Activated CD4-positive, alpha-beta T cell treated with anti-CD3 and anti-CD28 coated beads for 4 hours (primary cell): ENCODE measurements at regions not wholly inside any gene's neighbourhood (a gene's known extent, or its start where the extent isn't known, plus 50 kb on each side); places are given as distances from the start of the nearest gene placed in this dataset.
"Not testable (repeated sequence)": the region's sequence is repeated elsewhere in the genome, so short reads cannot be mapped to it uniquely, and the experiment has no call there.

Experiments used
- DNase-seq, 2 donors: peaks; one replicate each; pipeline ENCODE4 v3.0.0-alpha.2; 2020

- DNase-seq = no peak
These were observed 154.4 kb upstream of the STMND1 start for GRCh38 chr6:16947375-16948015.

GRCh38 chr6:16944596-16944995 is 157.3 kb upstream of the STMND1 start:
- DNase-seq = no peak

DNA sequence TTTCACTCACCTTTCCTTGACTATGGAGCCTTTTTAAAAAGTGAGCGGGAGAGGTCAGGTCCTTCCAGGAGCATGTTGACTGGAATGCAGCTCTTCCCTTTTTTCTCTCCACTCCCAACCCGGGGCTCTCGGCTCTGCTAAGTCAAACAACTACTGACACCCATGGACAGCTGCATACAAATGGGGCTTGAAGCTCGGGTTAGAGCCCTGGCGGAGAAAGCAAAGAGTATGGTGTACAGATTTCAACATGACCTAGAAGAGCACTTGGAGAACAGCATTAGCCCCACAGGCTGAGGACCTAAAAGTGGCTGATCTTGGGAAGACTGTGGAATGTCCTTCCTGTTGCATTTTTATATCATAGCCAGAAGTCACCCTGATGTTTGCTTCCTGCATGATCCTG is 162.0 kb upstream of the STMND1 start:
- no peak for DNase-seq

DNA sequence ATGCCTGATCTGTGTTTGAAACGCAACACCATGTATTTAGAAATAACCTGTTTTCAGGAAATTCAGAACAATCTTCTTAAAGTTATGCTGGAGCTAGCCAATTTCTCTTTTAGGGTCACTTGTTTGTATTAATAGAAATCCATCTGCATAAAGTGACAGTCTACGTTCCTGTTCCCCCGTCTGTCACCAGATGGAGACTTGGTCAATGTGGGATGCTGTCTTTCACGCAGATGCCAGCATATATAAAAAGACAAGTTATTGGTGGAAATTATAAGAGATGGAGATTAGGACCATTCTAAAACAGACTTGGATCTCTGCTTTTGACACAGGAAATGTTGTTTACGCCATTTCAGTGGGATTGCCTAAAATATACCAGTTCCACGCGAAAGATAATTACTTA is 162.5 kb upstream of the STMND1 start:
- no peak for DNase-seq

GRCh38 chr6:16936893-16937292 is 165.0 kb upstream of the STMND1 start:
- no peak for DNase-seq

GRCh38 chr6:16933961-16934360 is 167.9 kb upstream of the STMND1 start:
- no peak for DNase-seq

- DNase-seq = no peak
These were observed 168.3 kb upstream of the STMND1 start for GRCh38 chr6:16933532-16933931.

DNA sequence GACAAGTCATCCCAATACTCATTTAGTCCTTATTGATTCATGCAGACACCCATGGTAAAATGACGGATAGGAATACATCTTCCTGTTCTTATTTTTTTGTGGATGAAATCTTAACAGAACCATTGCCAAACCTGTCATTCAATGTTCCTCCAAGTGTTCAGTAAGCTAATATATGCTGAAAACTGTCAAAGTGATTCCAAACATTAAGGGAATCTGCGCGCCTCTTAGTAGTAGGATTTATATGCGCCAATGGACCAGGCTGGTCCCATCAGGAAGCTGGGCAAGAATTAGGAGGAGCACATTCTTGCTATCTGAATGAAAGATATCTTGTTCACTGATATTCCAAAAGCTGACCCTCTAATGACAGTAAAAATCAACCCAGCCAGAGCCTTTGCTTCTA is 168.9 kb upstream of the STMND1 start:
- DNase-seq = no peak

GRCh38 chr6:16931079-16931478 is 169.8 kb upstream of the ATXN1 start:
- DNase-seq = not testable (repeated sequence)

DNA sequence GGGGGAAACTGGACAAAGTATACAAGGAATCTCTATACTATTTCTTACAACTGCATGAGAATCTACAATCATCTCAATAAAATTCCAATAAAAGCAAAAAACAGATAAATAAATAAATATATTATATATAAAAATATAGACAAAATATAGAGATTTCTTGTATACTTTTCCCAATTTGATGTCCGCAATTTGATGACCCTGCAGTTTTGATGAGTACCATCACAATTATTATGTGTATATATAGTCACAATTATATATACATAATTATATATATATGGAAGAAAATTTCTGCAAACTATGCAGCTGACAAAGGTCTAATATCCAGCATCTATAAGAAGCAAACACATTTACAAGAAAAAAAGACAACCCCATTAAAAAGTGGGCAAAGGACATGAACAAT is 169.2 kb upstream of the ATXN1 start:
- DNase-seq = no peak

- no peak for DNase-seq
These were observed 168.5 kb upstream of the ATXN1 start for GRCh38 chr6:16929809-16930208.

- no peak for DNase-seq
These were observed 167.1 kb upstream of the ATXN1 start for GRCh38 chr6:16928387-16928786.

GRCh38 chr6:16927205-16927604 is 165.9 kb upstream of the ATXN1 start:
- DNase-seq = no peak

DNA sequence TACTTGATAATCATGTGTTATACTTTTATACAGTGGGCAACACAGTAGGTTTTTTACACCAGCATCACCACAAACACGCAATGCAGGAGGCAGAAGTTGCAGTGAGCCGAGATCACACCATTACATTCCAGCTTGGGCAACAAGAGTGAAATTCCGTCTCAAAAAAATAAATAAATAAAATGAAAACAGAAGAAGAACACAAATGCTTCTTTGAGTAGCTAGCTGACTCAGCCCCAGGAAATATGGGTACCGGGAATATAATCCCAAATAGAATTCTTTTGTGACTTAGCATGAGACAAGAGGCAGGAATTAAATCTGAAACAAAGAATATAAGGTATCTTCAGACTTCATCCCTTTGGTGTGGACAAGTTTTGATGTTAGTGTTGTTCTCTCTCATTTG is 164.2 kb upstream of the ATXN1 start:
- no peak for DNase-seq

DNA sequence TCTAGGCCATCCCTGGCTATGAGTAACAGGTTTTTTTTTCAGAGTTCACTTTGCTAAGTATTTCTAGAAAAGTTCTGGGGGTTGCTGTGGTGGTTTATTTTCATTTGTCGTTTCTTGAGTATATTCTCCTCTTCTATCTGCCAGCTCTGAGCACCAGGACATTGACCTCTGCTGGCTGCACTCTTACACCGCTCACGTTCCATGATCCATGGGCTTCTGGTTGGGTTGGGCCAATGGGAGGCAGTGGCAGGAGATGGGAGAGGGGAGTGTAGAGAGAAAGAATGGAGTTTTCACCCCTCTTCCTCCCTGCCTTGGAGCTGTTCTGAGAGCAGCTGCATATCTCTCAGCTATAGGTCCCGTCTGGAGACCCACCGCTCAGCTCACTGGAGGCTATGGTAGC is 161.0 kb upstream of the ATXN1 start:
- no peak for DNase-seq

DNA sequence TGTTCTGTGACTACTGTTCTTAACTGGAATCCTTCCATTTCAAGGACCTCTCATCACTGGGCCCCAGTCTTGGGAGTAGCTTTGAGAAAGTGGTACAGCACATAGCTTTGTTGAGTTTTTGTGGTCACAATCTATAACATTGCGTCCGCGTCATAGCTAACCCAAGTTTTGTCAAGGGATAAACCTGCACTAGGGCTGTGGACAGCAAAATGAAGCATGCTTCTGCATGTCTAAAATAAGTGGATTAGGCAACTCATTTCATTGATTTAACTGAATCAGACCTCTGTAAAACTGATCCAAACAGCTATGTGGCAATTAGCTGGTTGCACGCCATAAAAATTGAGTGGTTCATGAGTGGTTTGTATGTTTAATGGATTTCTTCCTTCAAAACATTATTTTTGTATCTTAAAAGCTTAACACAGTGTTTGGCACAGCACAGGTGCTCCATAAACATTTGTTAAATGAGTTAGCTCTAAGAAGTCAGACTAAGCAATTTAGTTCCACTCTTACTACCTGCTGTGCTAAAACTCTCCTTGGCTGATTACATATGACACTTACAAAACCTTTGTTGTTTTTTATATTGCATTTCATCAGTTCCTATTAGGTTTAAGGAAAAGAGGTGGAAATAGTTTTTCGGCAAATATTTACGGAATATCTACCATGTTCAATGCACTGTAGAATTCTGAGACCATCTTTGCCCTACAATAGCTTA is 160.3 kb upstream of the ATXN1 start:
- no peak for DNase-seq

- no peak for DNase-seq
These were observed 157.3 kb upstream of the ATXN1 start for GRCh38 chr6:16918586-16918985.

- no peak for DNase-seq
These were observed 152.9 kb upstream of the ATXN1 start for GRCh38 chr6:16914184-16914583.

GRCh38 chr6:16912756-16913155 is 151.5 kb upstream of the ATXN1 start:
- DNase-seq = no peak

DNA sequence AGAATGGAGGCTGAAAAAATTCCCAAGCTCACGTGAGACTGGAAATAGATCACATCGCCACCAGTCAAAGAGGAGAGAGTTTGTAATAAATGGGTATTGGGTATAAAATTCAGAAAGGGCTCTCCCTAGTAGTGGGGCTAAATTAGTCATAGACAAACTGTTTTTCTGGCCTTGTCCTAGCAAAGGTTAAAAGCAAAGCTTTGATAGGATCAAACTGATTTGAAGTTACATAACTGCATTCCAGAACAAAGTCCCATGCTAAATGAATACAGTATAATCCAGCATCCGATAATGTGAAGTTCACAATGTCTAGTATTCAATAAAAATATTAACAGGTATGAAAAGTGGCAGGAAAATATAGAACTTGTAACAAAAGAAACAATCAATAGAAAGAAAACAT is 149.8 kb upstream of the ATXN1 start:
- no peak for DNase-seq

GRCh38 chr6:16909658-16910360 is 148.5 kb upstream of the ATXN1 start:
- DNase-seq = no peak

- DNase-seq = no peak
These were observed 146.7 kb upstream of the ATXN1 start for GRCh38 chr6:16907991-16908390.

GRCh38 chr6:16904957-16905356 is 143.7 kb upstream of the ATXN1 start:
- DNase-seq = no peak

DNA sequence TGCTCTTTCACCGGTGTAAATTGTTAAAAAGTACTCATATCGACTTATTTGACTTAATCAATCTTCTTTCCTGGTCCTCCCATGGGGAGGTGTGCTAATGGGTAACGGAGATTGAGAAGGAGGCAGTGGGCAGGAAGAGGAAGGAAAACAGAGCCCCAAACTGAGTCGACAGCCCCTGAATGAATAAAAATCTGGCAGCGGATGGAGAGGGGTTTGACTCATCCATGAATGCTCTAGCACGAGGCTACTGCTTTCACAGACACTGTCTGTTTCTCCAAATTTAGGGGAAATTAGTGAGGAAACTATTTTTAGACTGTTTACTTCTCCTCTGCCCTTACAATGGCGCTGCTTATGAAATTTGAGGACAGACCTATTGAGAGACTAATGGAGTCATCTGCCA is 142.2 kb upstream of the ATXN1 start:
- no peak for DNase-seq
